PC-3 (cell line): ENCODE measurements at regions not wholly inside any gene's neighbourhood (a gene's known extent, or its start where the extent isn't known, plus 50 kb on each side); places are given as distances from the start of the nearest gene placed in this dataset.

ENCODE experiments used
- ATAC-seq: fragments of 200-7000 bp; cut with Tn5 transposase; 2 replicates; pipeline ENCODE4 v1.9.1; 2020; ENCODE audit warnings: mild to moderate bottlenecking, moderate library complexity
- BruUV-seq: library from RNA; stranded (reverse); fragments of 400-500 nt; replicated peaks from 2 replicates; lab custom pipeline; 2021; lab: Mats Ljungman, UMichigan
- CTCF ChIA-PET: fragments of 300-600 bp; sonication (Branson Sonifier 250); formaldehyde crosslinking; loops from one replicate; lab custom pipeline; 2022; ENCODE audit warnings: antibody characterized with exemption; lab: Charles Lee
- POLR2A ChIA-PET: fragments of 300-600 bp; sonication (Branson Sonifier 250); formaldehyde crosslinking; loops from one replicate; lab custom pipeline; 2022; ENCODE audit warnings: antibody characterized with exemption; ENCODE audit not compliant: unreplicated experiment; lab: Charles Lee
- DNase-seq: peaks from one replicate; pipeline ENCODE4 v3.0.0-alpha.2; 2015
- H2AFZ ChIP-seq: fragments of 300-600 bp; sonication (generic); 2 replicates; pipeline ENCODE4 v1.6.0; 2016; ENCODE audit warnings: antibody characterized with exemption, low read length
- H3F3A ChIP-seq: fragments of 300-600 bp; sonication (generic); one replicate; pipeline ENCODE4 v1.6.0; 2017; ENCODE audit warnings: antibody characterized with exemption, low read length, control low read depth, mild to moderate bottlenecking; ENCODE audit not compliant: unreplicated experiment
- H3K27ac ChIP-seq: fragments of 300-600 bp; sonication (generic); 2 replicates; pipeline ENCODE4 v1.5.1; 2016; ENCODE audit warnings: mild to moderate bottlenecking, low read length
- H3K27me3 ChIP-seq: fragments of 300-600 bp; sonication (generic); 2 replicates; pipeline ENCODE4 v1.6.1; 2016; ENCODE audit warnings: low read length, mixed read lengths
- H3K36me3 ChIP-seq: fragments of 300-600 bp; sonication (generic); 2 replicates; pipeline ENCODE4 v1.6.1; 2016; ENCODE audit warnings: low read depth, mixed run types, low read length, mixed read lengths
- H3K4me1 ChIP-seq: fragments of 300-600 bp; sonication (generic); 2 replicates; pipeline ENCODE4 v1.5.1; 2016; ENCODE audit warnings: low read length; ENCODE audit not compliant: insufficient read depth
- H3K4me2 ChIP-seq: fragments of 300-600 bp; sonication (generic); 2 replicates; pipeline ENCODE4 v1.6.0; 2016; ENCODE audit warnings: low read length
- H3K4me3 ChIP-seq: fragments of 300-600 bp; sonication (generic); 2 replicates; pipeline ENCODE4 v1.5.1; 2016; ENCODE audit warnings: mild to moderate bottlenecking, low read length, mixed read lengths
- H3K79me2 ChIP-seq: fragments of 300-600 bp; sonication (generic); 2 replicates; pipeline ENCODE4 v1.6.1; 2017; ENCODE audit warnings: low read length, mixed read lengths
- H3K9ac ChIP-seq: fragments of 300-600 bp; sonication (generic); 2 replicates; pipeline ENCODE4 v1.6.0; 2016; ENCODE audit warnings: mild to moderate bottlenecking, low read length
- H3K9me2 ChIP-seq: fragments of 300-600 bp; sonication (generic); replicated peaks from 2 replicates; pipeline ENCODE4 v1.6.1; 2016; ENCODE audit warnings: mixed run types, low read length, mixed read lengths
- H3K9me3 ChIP-seq: fragments of 300-600 bp; sonication (generic); 2 replicates; pipeline ENCODE4 v1.6.1; 2016; ENCODE audit warnings: low read length, mixed read lengths
- H4K20me1 ChIP-seq: fragments of 300-600 bp; sonication (generic); 2 replicates; pipeline ENCODE4 v1.6.1; 2016; ENCODE audit warnings: low read length, mixed read lengths
- EZH2 ChIP-seq: fragments of 300-600 bp; sonication (generic); IDR thresholded peaks from one replicate; pipeline ENCODE4 v1.6.1; 2017; ENCODE audit warnings: antibody characterized with exemption, mild to moderate bottlenecking, low read length; ENCODE audit not compliant: unreplicated experiment
- EZH2phosphoT487 ChIP-seq: fragments of 300-600 bp; sonication (generic); IDR thresholded peaks from 2 replicates; pipeline ENCODE4 v1.6.1; 2018; ENCODE audit warnings: mild to moderate bottlenecking, antibody characterized with exemption, low read length, borderline replicate concordance
- intact Hi-C: fragments of 100-400 bp; cut with micrococcal nuclease; formaldehyde crosslinking; loops from 2 replicates; pipeline ENCODE4 v1.9.0; 2023
- TF ChIP-seq, protein P1 (sequence below): fragments of 300-600 bp; sonication (generic); conservative IDR thresholded peaks from 2 replicates; pipeline ENCODE4 v1.5.1; 2017; ENCODE audit warnings: antibody characterized with exemption, low read depth, mild to moderate bottlenecking, low read length

DNA sequence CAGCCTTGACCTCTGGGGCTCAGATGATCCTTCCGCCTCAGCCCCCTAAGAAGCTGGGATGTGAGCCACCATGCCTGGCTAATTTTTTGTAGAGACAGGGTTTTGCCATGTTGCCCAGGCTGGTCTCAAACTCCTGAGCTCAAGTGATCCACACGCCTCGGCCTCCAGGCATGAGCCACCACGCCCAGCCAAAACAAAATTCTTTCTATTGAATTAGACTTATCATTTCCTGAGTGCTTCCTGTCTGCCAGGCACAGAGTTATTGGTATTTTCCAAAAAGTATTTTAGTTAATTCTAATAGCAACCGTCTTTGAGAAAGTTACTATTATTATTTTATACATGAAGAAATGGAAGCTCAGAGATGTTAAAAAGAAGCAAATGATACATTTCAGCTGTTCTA lies 61.4 kb upstream of the LMO2 start:
- ChIA-PET POLR2A (no interaction called here), CTCF (no interaction called here)
- Histone ChIP-seq H3K9me2 (no peaks in the 10 kb centered on the region), H3K27me3 (no peaks in the 10 kb centered on the region), H3K9me3 (no peaks in the 10 kb centered on the region), H3K27ac (no peak overlapping the region), H3K79me2 (no peaks in the 10 kb centered on the region), H3F3A (no peaks in the 10 kb centered on the region), H2AFZ (no peak overlapping the region), H3K4me1 (peaks cover 6% of the 10 kb centered on the region; the same call in 1 of the 2 replicates), H3K36me3 (no peaks in the 10 kb centered on the region), H3K4me2 (no peak overlapping the region), H3K9ac (no peak overlapping the region), H3K4me3 (no peak overlapping the region), H4K20me1 (no peaks in the 10 kb centered on the region)
- intact Hi-C loops: no loop called here
- BruUV-seq: no TSS peak
- peak; percentile 51 for ATAC-seq
- TF ChIP-seq, protein P1, sequence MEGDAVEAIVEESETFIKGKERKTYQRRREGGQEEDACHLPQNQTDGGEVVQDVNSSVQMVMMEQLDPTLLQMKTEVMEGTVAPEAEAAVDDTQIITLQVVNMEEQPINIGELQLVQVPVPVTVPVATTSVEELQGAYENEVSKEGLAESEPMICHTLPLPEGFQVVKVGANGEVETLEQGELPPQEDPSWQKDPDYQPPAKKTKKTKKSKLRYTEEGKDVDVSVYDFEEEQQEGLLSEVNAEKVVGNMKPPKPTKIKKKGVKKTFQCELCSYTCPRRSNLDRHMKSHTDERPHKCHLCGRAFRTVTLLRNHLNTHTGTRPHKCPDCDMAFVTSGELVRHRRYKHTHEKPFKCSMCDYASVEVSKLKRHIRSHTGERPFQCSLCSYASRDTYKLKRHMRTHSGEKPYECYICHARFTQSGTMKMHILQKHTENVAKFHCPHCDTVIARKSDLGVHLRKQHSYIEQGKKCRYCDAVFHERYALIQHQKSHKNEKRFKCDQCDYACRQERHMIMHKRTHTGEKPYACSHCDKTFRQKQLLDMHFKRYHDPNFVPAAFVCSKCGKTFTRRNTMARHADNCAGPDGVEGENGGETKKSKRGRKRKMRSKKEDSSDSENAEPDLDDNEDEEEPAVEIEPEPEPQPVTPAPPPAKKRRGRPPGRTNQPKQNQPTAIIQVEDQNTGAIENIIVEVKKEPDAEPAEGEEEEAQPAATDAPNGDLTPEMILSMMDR: no peak
- TF ChIP-seq EZH2 (no peak), EZH2phosphoT487 (no peak)
- DNase-seq: peak; percentile 36

DNA sequence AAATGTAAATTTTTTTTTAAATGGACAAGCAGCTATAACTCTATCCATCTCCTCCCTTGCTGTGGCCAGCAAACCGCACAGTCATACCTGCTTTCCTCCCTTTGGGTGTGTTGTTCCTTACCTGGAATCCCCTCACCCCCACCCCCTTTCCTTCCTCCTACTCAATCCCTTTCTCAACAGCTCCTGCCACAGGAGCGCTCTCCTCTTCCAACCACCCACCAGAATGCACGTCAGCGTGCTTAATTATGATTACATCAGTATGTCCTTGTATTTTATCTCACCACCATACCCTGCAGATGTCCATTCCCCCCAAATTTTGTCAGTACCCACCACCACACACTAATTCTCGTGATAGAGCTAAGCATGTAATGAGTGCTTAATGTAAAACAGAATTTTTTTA lies 60.9 kb upstream of the LMO2 start:
- Histone ChIP-seq H3K9me2 (no peaks in the 10 kb centered on the region), H3K9me3 (no peaks in the 10 kb centered on the region), H3K4me1 (peaks cover 6% of the 10 kb centered on the region; the same call in 1 of the 2 replicates), H3K4me3 (no peak overlapping the region), H3K36me3 (no peaks in the 10 kb centered on the region), H3K9ac (no peak overlapping the region), H4K20me1 (no peaks in the 10 kb centered on the region), H2AFZ (no peak overlapping the region), H3K4me2 (no peak overlapping the region), H3F3A (no peaks in the 10 kb centered on the region), H3K27me3 (no peaks in the 10 kb centered on the region), H3K27ac (no peak overlapping the region), H3K79me2 (no peaks in the 10 kb centered on the region)
- ChIA-PET POLR2A (no interaction called here), CTCF (no interaction called here)
- TF ChIP-seq, protein P1: no peak
- TF ChIP-seq EZH2 (no peak), EZH2phosphoT487 (no peak)
- BruUV-seq: no TSS peak
- ATAC-seq (no peak), DNase-seq (no peak)
- intact Hi-C loops: no loop called here

DNA sequence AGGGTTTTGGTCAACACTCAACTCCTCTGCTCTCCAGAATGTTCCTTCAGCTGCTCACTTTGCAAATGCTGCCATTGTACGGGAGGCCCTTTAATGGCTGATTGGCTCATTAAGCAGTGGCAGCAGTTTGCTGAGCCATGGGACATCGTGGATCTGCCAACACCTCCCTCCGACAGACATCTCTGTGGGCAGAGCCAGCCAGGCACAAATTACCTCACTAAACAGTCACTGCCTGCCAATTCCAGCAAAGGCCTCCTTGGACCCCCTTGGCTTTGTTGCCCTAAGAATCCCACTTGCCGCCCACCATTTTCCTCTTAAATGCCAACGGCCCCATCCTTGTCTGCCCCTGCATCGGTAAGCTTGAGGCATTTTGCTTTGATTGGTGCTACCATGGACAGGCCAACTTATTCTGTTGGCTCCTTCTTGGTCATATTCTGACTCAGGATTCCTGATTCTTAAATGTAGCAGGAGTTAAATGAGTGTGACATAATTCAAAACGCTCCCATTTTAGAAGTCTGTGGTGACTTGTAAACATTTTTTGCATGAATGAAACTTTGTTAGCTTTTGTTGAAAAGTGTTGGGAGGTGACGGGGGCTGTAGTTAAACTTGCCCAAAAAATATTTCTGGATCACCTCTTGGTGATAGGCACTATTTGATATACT lies 57.5 kb upstream of the LMO2 start:
- POLR2A ChIA-PET: no interaction called here
- Histone ChIP-seq H3K9me2 (no peaks in the 10 kb centered on the region), H2AFZ (no peak overlapping the region), H3K79me2 (no peaks in the 10 kb centered on the region), H3K4me3 (no peak overlapping the region), H3K9me3 (no peaks in the 10 kb centered on the region), H3K4me2 (no peak overlapping the region), H3K9ac (no peak overlapping the region), H3K27me3 (no peaks in the 10 kb centered on the region), H3K36me3 (no peaks in the 10 kb centered on the region), H4K20me1 (no peaks in the 10 kb centered on the region), H3F3A (no peaks in the 10 kb centered on the region), H3K27ac (no peak overlapping the region), H3K4me1 (peaks cover 6% of the 10 kb centered on the region; the same call in 1 of the 2 replicates)
- DNase-seq: no peak
- intact Hi-C loops: no loop called here
- CTCF ChIA-PET: no interaction called here
- TF ChIP-seq, protein P1: no peak
- no peak for TF ChIP-seq EZH2
- ATAC-seq: no peak
- BruUV-seq: no TSS peak
